ENCODE measurements at regions not wholly inside any gene's neighbourhood (a gene's known extent, or its start where the extent isn't known, plus 50 kb on each side); places are given as distances from the start of the nearest gene placed in this dataset.

DNA sequence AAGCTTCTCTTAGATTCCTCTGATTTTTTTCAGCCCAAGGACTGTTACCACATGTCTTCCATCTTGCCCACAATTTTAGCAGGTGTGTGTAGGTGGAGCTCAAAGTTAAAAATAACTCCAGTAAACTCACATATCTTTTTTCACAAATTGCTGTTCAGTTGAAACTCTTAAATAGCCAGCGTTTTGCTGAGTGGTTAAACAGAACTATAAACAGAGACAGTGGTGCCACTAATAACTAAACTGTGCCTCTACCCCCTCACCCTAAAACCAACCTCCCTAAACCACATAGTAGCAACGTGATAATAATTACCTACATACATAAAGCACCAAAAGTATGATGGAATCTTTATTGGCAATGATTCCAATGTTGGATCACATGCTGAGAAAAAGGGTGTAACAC is 525.1 kb downstream of the PDCD6IP start:
- DNase-seq, result no peak

DNA sequence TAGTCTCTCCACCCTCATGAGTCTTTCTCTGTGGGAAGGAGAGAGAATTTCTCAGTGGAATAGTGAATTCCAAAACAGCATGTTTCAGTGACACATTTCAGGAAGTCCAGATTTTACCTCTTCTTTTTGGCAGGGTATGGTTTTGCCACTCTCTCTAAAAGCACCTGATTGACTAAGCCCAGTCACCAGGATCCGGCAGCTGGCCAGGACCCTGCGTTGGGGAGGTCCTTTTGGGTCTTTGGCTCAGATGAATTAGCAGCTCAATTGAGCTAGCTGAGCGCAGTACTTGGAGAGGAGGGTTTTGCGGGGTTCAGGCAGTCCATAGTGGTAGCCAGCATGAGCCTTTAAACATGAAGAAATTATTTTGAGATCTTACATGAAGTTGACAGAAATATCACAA is 548.2 kb downstream of the PDCD6IP start:
- DNase-seq, result no peak

DNA sequence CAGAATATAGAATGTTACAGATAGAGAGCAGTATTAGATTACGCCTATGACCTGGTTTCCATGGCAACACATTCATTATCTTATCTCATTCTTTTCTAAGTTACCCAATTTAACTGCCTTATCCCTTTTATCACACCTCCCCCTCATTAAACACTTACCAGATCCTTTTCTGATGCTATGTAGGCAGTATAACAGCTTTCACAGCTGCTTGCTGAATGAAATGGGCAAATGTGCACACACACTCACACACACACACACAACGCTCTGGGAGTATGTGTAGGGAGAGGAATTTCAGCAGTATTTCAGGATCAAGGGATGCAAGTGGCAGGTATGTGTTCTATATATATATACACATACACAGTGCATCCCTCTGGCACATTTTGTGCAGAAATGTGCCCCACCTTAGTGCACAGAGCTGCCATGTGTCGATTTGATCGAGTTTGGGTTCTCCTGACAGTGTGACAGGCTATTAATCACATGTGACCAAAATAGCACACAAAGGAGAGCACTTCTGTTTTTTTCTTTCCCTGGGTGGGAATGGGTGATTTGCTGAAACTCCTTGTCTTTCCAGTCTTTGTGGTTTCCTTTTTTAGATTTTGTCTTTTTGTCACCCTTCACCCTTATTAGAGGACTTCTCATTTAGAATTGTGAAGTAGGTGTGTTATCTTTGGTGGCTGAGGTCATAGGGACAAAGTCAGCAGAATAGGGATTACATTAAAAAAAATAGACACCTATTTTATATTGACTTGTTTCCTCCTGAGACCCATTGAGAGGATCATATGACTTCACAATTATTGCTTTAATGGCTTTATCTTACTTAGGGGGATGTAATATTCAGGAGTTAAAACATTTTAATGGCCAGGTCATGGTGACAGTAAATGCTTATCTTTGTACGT is 553.7 kb downstream of the PDCD6IP start:
- no peak for DNase-seq

DNA sequence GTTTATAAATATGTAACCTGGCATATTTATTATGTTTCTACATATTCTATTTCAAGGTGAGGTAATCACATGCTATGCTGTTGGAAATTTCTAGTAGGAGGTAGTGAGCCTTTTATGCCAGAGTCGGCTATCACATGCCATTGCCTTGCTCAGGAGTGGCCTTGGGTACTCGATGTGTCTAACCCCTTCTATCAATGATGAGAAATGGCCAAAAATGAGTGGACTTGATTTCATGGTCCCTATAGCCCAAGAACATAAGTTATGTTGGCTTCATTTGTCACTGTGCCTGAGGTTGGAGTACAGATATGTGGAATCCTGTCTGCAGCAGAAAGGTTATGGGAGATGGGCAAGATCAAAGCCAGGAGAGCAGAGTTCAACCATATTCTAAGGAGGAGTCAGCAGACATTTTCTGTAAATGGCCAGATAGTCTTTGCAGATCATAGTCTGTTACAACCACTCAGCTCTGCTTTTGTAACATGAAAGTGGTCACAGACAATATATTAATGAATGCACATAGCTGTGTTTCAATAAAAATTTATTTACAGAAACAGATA is 554.4 kb downstream of the PDCD6IP start:
- no peak for DNase-seq

DNA sequence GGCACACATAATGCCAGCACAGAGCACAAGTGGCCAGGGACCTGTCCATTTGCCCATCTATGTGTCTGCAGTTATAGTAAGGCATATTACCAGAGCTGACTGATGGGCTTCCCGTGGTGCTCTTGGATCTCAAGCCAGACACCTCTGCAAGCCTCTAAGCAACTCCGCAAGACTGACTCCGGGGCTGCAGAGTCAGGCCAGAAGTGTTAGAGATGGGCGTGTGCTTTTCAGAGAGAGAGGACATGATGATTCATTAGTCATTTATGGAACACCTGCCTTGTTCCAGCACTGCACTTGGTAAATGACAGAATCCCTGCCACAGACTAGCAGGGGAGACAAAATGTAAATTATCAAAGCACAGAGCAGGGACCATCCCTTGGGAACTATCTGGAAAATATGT is 559.0 kb downstream of the PDCD6IP start:
- DNase-seq, result no peak

DNA sequence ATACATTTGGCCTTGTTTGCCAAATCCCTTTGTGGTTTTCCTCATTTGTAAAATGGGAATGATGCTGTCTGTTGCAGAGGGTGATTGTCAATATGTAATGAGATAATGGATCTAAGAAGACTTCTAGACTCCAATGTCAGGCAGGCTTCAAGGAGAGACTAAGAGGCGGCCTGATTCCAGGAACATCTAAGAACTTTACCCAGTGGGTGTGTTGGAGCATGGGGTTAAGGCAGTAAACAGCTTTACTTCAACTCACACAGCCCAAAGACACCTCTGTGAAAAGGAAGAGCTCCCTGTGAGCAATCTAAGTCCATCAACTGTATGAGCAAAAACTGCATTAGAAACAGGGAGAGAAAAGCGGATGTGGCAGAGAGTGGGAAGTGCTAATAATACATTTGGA is 560.6 kb downstream of the PDCD6IP start:
- no peak for DNase-seq

DNA sequence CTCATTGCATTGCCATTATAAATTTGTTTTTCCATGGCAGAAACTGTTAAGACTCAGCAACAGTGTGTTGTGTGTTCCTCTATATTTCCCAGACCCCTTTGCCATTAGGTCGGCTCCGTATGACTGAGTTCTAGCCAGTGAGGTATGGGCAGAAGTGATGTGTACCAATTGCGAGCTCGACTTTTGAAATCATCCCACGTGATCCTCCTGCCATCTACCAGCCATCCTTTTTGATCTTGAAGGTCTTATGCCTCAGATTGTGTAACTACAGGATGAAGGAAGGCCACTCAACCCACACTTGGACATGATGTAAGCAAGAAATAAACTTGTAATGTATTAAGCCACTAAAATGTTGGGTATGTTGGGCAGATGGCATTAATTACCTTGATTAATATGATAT is 562.3 kb downstream of the PDCD6IP start:
- no peak for DNase-seq

DNA sequence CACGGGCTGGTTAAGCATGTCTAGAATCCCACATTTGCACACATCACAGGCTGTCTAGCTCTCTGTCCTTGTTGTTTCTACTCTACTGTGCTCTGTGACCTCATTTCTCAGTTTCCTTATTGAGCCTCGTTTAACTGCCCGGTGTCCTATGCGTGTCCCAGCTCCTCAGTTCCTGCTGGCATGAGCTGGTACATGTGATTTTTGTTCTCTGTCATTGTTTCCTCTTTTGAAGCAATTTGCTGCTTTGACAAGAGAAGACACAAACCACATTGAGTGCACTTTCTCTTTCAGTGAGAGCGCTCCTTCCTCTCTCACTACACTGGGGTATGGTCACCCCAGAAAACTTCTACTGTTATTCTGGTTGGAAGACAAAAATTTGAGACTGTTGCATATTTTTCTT is 563.5 kb downstream of the PDCD6IP start:
- DNase-seq, result no peak

DNA sequence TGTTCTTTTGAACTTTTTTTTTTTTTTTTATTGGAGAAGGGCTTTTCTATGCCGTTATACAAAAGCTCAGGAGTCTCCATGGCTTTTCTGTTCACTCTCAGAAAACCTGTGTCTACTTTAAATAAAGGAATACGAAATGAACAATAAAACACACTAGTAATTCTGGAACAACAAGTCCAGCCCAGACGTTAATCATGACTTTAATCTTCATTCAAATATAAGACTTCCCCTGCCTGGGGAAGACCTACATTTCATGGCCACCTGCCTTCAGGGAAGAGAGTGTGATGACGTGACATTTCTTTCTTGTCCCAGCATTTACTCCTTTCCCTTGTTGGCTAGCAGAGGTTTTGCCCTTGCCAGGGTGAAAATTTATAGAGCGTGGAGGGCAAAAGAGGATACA is 564.5 kb downstream of the PDCD6IP start:
- DNase-seq, result no peak

DNA sequence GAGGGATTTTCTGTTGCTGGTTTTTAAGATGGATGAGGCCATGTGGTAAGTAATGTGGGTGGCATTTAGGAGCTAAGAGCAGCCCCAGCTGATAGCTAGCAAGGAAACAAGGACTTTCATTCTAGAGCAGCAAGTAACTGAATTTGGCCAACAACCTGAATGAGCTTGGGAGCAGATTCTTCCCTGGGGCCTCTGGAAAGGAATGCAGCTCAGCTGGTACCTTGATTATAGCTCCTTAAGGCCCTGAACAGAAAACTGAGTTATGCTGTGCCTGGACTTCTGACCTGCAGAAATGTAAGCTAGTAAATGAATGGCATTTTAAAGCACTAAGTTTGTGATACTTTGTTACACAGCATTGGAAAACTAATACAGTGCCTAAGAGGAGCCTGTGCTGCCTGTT is 565.5 kb downstream of the PDCD6IP start:
- DNase-seq, result no peak

DNA sequence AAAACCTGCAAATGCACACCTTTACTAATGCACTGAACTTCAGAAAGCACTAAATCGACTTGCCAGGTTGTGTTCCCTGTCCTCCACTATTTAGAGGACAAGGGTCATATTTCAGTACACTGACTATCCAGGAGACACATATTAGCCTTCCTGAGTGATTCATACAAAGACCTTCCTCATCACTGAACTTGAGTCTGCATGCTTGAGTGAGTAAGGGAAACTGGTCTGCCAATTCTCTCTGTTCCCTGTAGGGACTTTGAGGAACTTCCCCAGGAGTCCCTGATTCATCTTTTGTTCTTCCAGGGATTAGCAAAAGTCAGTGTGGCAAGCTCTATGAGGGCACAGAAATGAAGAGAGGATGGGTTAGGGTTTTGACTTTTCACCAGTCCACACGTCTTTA is 565.9 kb downstream of the PDCD6IP start:
- no peak for DNase-seq

DNA sequence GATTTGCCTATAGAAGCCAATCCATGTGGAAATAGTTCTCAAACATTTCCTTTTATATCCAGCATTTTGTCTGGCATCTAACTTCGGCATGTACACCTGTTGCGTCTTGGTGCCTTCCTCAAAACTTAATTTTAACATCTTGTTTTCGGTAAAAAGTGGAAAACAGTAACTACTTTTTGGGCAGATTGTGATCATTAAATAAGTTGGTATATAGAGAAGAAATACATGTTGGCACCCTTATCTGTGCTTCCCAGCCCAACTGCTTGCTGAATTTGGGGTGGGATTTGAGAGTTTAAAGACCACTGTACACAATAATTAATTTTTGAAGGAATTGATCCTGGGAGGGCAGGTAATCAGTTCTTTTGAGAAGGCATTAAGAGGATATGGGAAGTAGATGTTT is 566.8 kb downstream of the PDCD6IP start:
- no peak for DNase-seq

DNA sequence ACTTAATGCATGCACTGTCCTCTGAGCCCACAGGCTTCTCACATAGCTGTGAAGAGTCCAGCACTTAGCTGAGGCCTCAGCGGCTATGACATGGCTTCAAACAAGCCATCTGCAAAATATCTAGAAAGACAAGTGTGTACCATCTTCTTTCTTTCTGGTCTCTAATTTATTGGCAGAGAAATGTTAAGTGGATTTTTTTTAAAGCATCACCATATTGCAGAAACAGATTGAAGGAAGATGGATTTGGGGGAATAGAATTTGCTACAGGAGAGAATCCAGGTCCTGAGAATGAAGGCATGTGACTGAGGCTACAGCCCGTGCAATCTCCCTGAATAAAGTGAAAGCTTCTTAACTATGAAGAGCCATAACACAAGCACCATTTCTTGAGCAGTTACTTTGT is 567.3 kb downstream of the PDCD6IP start:
- DNase-seq, result no peak

DNA sequence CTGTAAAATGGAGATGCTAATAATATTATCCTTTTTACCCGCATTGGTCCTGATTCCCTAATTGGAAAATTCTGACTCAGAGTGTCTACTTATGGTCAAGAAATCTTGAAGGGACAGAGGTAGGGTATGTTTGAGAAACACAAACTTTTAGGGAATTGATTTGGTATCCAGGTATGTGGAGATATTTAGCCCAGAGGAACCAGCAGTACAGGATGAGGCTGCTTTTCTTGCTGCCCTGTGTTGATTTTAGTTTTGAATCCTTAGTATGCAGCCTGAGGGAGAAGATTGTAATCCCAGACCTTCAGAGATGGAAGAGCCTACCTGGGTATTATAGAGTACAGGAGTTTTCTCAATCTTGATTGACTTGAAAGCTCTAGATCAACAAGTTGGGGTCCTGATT is 569.1 kb downstream of the PDCD6IP start:
- no peak for DNase-seq

DNA sequence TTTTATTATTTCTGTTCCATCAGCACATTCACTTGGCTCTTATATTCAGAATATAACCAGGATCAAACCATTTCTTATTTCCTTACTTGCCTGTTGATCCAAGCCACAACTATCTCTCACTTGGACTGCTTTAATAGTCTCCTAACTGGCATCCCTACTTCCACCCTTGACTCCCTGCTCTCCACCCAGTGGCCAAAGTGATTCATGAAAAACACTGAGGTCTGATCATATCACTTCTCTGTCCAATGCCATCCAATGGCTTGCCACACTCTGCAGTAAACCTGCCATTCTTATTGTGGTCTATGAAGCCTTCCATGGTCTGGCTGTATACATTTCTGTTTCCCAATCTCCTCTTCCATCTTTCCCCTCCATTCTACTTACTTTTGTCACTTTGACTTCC is 576.1 kb downstream of the PDCD6IP start:
- DNase-seq, result no peak

DNA sequence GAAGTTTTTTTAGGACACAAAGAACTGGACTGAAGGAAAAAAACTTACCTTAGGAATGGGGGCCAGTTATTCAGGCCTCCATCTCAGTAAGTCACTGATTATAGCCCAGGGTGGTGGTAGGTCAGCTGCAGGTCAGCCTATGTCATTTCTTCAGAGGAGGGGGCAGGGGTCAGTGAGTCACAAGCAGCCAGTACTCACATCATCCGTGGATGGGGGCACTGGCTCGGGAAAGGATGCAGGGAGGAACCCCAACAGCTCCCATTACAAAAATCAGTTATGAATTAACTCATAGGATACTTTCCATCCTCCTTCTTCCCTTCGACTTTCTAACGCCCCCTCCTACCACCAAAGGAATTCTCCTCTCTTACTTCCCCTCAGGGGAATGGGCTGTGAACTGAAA is 578.3 kb downstream of the PDCD6IP start:
- no peak for DNase-seq

DNA sequence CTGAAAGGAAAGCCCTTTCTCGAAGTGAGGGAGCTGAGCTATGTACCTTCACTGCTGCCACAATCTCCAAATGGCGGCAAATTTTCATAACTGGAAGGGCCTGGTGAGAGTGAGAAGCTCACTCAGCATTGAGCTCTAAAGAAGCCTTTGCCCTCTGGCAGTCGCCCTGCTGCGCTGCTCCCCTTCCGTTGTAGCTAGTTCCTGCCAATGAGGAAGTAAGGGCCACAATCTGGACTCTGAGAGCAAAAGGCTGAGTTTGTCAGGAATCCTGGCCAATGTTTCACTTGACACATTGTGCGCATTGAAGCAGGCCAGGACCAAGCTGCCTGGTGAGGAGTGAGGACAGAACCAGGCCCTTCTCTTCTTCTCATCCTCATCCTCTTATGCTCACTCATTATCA is 579.5 kb downstream of the PDCD6IP start:
- DNase-seq, result no peak

DNA sequence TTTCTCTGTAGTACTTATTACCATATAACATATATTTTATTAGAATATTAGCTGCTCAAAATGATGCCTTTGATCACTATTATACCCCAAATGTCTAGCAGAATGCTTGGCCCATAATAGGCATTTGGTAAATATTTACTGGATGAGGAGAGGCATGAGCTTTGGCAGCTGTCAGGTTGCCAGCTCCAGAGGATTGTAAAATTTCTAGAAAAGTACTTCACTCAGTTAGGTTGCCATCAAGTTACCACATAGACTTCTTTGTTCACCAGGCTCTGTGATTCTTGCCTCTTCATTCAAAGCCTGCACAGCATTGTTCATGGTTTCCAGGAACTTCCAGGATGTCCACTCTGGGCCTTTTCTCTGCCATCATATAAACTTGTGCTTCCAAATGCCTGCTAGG is 582.8 kb downstream of the PDCD6IP start:
- DNase-seq, result no peak

DNA sequence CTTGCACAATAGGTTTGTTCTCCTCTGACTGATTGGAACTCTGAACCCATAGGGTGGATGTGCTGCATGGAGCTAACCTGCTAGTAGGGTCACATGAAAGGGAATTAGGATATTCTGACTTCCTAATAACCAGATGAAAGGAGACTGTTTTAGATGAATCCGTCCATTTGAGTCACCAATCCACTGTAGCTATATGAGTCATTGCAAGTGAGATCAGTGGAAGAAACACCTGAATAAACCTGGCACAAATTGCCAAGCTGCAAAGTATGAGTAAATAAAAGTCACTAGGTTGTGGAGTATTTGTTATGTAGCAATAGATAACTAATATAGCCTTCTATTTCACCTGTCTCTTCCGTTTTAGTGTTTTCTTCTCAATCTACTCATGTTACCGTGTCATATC is 584.4 kb downstream of the PDCD6IP start:
- DNase-seq, result no peak

DNA sequence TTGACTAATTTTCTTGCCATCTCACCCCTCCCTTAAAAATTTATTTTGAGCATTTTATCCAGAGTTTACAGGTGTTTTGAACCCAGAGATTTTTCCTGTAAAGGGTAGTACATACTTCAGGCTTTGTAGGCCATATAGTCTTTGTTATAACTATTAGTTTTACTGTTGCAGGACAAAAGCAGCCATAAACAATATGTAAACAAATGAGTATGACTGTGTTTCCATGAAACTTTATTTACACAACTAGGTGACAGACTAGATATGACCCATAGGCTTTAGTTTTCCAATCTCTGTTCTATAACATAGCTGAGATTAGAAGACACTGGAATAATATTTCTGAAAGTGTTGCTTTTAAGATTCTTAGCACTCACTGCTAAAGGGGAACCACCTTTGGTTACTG is 587.9 kb downstream of the PDCD6IP start:
- DNase-seq, result no peak

DNA sequence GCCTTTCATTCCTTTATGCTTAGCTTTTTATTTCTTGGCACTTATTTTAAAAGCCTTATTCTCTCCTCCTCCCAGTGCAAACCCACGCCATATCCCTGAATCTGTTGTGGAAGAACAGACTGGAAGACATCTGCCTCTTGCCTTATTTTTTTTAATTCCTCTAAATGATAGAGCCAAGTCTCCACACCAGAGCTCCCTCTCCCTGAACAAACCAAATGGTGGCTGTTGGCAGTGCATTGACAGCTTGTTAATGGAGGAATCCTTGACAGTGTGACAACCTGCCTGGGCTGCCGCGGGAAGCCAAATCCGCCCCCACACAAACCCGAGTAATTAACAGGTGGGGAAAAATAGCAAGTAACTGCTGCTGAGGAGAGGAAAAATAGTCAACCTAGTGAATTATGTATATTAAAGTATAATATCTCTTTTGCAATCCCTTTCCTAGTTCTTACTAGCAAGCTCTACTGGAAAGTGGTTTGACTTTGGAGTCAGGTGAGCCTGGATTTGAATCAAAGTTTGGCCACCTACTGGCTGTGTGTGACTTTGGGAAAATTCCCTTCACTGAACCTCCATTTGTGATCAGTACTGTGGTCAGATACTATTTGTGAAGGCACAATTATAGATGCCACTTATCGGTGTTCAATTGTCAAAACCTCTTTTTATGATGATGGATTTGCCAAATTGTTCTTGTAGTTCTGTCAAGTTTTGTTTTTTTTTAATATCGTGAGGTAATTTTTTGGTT is 589.6 kb downstream of the PDCD6IP start:
- DNase-seq, result no peak

DNA sequence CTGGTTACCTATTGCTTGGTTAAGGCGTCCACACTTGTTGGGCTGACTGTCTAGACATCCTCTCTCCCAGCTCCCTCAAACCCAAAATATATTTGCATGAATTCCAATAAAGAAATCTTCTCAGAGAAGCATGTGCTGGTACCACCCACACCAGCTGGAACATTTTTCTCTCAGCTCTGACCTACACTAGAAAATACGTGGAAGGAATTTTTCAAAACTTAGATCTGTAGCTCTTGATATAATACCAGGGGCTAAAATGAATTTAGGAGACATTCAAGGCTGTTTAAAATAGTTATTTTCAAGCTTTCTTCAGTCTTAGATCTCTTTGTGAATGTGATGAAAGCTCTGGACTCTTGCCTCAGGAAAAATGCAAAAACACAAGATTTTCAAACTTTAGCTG is 590.4 kb downstream of the PDCD6IP start:
- no peak for DNase-seq

DNA sequence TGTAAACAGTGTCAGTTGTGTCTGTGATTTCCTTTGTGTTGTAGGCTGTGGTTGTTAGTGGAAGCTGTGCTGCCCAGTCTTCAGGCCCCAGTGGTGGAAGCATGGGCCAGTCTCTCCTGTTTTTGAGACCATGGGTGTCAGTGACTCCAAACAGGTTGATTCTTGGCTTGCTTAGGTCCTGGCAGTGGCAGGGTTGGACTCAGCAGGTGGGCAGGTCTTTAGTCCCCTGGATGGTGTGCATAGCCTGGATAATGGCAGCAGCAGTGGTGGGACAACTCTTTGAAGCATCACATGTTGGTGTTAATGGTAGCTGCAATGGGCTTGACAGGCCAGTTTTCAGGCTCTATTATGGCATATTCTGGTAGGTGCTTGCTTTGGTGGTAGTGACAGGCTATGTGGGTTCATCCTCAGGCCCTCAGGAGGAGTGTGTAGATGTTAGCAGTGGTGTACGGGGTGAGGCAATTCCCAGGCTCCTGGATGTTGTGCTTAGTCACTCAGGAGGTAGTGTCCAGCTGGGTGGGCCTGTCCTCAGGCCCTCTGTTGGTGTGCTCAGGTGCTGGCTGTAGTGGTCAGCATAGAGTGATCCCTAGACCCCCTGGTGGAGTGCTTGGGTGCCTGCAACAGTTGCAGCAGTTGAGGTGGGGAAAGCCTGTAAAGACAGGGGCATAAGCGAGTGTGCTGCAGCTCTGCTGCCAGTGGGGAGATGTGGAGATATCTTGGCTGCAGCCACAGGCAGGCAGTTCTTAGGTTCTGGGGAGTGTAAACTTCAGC is 596.7 kb downstream of the PDCD6IP start:
- no peak for DNase-seq

All from GOT3 (cell line).